Heart right ventricle (tissue), 16 donors: ENCODE measurements at regions not wholly inside any gene's neighbourhood (a gene's known extent, or its start where the extent isn't known, plus 50 kb on each side); places are given as distances from the start of the nearest gene placed in this dataset.

Experiments
- ATAC-seq, 8 donors: fragments of 200-7000 bp; cut with Tn5 transposase; one replicate each; pipeline ENCODE4 v1.9.1; 2020; ENCODE audit warnings: mild to moderate bottlenecking in 8 of 8, moderate library complexity in 8 of 8, moderate number of reproducible peaks in 1 of 8
- DNase-seq, 2 donors: peaks; one replicate each; pipeline ENCODE4 v3.0.0-alpha.2; 2020
- H3K27ac ChIP-seq, 10 donors: fragments of 200-600 bp; sonication (generic) in 2 of 10; one replicate each; pipeline versions ENCODE4 v1.5.0 to v1.8.0; 2020 to 2022; ENCODE audit warnings: mild to moderate bottlenecking in 3 of 10
- H3K27me3 ChIP-seq, 7 donors: fragments of 200-600 bp; one replicate each; pipeline ENCODE4 v1.8.0; 2021 to 2022; ENCODE audit warnings: mild to moderate bottlenecking in 2 of 7
- H3K36me3 ChIP-seq, 9 donors: fragments of 200-600 bp; sonication (generic) in 1 of 9; one replicate each; pipeline versions ENCODE4 v1.5.0 to v1.8.0; 2020 to 2022; ENCODE audit warnings: mild to moderate bottlenecking in 2 of 9
- H3K4me1 ChIP-seq, 9 donors: fragments of 200-600 bp; sonication (generic) in 1 of 9; one replicate each; pipeline versions ENCODE4 v1.5.0 to v1.8.0; 2020 to 2022; ENCODE audit warnings: mild to moderate bottlenecking in 4 of 9
- H3K4me3 ChIP-seq, 10 donors: fragments of 200-600 bp; sonication (generic) in 2 of 10; one replicate each; pipeline versions ENCODE4 v1.5.0 to v1.8.0; 2020 to 2022; ENCODE audit warnings: mild to moderate bottlenecking in 7 of 10, moderate library complexity in 2 of 10
- H3K9me3 ChIP-seq, 11 donors: fragments of 200-600 bp in 10 of 11; sonication (generic) in 2 of 11; one replicate each; pipeline versions ENCODE4 v1.5.0 to v1.8.0; 2013 to 2022; ENCODE audit warnings: mild to moderate bottlenecking in 2 of 11, control low read depth in 1 of 11, moderate library complexity in 1 of 11
- WGBS, 2 donors: extraction: QIAGEN DNeasy Blood & Tissue Kit; methylation state at CpG; one replicate each; pipeline ENCODE4 v1.1.7; 2013; ENCODE audit warnings: inconsistent platforms in 1 of 2; 5-methylcytosine and 5-hydroxymethylcytosine counted together
- intact Hi-C, 10 donors: fragments of 100-400 bp; cut with DNase I; formaldehyde crosslinking; loops; one replicate each; pipeline versions ENCODE4 v1.11.1 to v1.14.2; 2022
- TF ChIP-seq, protein P1 (sequence below), 9 donors: fragments of 200-600 bp; sonication (generic) in 2 of 9; IDR thresholded peaks; one replicate each; pipeline versions ENCODE4 v1.5.0 to v1.8.0; 2021 to 2022; ENCODE audit warnings: antibody characterized with exemption in 9 of 9, mild to moderate bottlenecking in 5 of 9, moderate library complexity in 1 of 9
- donor health status: Arrhythmogenic right ventricular cardiomyopathy.
- donor health status: ischemic (EF 13 %, LVEDD 7.1; RV severe dilation, severe dysfunction).
- donor health status: healthy with polysubstance abuse.
- donor health status: DM: no; HTN: yes; CAD: no.
- donor health status: DM: no; HTN: no; CAD: no.
- donor health status: ischemic (EF 25% LVEDD 6.9; RV normal size, moderate dysfunction).
- donor health status: ischemic (EF 25% LVEDD 5.7; RV mildly dilated, moderate dysfunction).
- donor health status: healthy.
- donor health status: DM: yes; HTN: yes; CAD: no.
- donor health status: Ischemic cardiomyopathy.
- donor health status: ischemic (EF 35%, LVEDD 5.7; RV mildly dilated, moderate dysfunction).
- donor health status: nonischemic (EF 11% LVEDD 7.7; RV severe dilation, severe dysfunction).
- donor health status: DM: yes; HTN: yes; CAD: no.
- donor health status: PGD.
- donor health status: ischemic (EF 29% LVEDD 5.4; RV normal size, mild dysfunction).
- donor health status: nonischemic (EF 23%, LVEDD 6.1; RV moderate dilation, normal function).

- ATAC-seq (no peak), DNase-seq (no peak)
- peaks cover 0 to 2% (median 0%) of the 10 kb centered on the region in 11 donors for H3K9me3 ChIP-seq
- no peaks in the 10 kb centered on the region for H3K36me3 ChIP-seq
- intact Hi-C loops, result loop anchor here in 5 of 10 donors (5.0 to 10.0 kb wide), 5 partner anchors 94 to 624 kb away; partner anchors contain the start of gene PLXNC1 (in 1 of the 5)
- TF ChIP-seq, protein P1, sequence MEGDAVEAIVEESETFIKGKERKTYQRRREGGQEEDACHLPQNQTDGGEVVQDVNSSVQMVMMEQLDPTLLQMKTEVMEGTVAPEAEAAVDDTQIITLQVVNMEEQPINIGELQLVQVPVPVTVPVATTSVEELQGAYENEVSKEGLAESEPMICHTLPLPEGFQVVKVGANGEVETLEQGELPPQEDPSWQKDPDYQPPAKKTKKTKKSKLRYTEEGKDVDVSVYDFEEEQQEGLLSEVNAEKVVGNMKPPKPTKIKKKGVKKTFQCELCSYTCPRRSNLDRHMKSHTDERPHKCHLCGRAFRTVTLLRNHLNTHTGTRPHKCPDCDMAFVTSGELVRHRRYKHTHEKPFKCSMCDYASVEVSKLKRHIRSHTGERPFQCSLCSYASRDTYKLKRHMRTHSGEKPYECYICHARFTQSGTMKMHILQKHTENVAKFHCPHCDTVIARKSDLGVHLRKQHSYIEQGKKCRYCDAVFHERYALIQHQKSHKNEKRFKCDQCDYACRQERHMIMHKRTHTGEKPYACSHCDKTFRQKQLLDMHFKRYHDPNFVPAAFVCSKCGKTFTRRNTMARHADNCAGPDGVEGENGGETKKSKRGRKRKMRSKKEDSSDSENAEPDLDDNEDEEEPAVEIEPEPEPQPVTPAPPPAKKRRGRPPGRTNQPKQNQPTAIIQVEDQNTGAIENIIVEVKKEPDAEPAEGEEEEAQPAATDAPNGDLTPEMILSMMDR (IDR thresholded peaks at IDR 0.05), result no peak
- 40 to 45% methylated on average over 7 of the region's 7 CpGs for WGBS, 2 donors
- H3K27me3 ChIP-seq, result peaks cover 0 to 4% (median 0%) of the 10 kb centered on the region in 7 donors
- H3K4me3 ChIP-seq, result no peak overlapping the region
- peaks cover 0 to 15% (median 0%) of the 10 kb centered on the region in 9 donors for H3K4me1 ChIP-seq
- no peak overlapping the region for H3K27ac ChIP-seq
Observed at GRCh38 chr12:94768398-94769046, 118.2 kb upstream of the TMCC3 start.

DNA sequence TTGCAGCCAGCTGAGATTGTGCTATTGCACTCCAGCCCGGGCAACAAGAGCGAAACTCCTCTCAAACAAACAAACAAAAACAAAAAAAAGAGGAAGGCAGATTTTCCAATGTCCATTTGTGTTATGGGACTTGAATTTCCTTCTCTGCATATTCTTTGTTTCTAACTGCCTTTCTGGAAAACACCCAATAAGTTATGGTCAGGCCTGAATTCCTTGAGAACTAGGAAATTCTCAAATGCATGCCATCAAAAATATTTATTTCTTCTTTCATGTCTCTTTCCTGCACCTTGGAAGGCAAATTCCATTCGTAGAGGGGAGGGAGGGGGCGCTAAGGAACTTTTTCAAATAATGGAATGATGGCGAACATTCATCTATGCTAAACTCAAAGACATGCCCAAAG is 117.6 kb upstream of the TMCC3 start:
- H3K4me3 ChIP-seq, result no peak overlapping the region
- H3K27ac ChIP-seq, result no peak overlapping the region
- intact Hi-C loops, result loop anchor here in 5 of 10 donors (5.0 to 10.0 kb wide), 5 partner anchors 93 to 623 kb away; partner anchors contain the start of gene PLXNC1 (in 1 of the 5)
- peaks cover 0 to 3% (median 0%) of the 10 kb centered on the region in 7 donors for H3K27me3 ChIP-seq
- H3K9me3 ChIP-seq, result no peaks in the 10 kb centered on the region
- ATAC-seq (no peak), DNase-seq (no peak)
- peaks cover 0 to 15% (median 0%) of the 10 kb centered on the region in 9 donors for H3K4me1 ChIP-seq
- no peaks in the 10 kb centered on the region for H3K36me3 ChIP-seq
- TF ChIP-seq, protein P1 (IDR thresholded peaks at IDR 0.05), result no peak
- 79 to 80% methylated on average over 5 of the region's 5 CpGs for WGBS, 2 donors

- Histone ChIP-seq H3K9me3 (no peaks in the 10 kb centered on the region), H3K4me1 (peaks cover 0 to 15% (median 0%) of the 10 kb centered on the region in 9 donors), H3K36me3 (no peaks in the 10 kb centered on the region), H3K4me3 (no peak overlapping the region), H3K27ac (no peak overlapping the region), H3K27me3 (peaks cover 0 to 3% (median 0%) of the 10 kb centered on the region in 7 donors)
- no peak for ATAC-seq
- intact Hi-C loops, result loop anchor here in 5 of 10 donors (5.0 to 10.0 kb wide), 5 partner anchors 92 to 622 kb away; partner anchors contain the start of gene PLXNC1 (in 1 of the 5)
- no peak for DNase-seq
- TF ChIP-seq, protein P1 (IDR thresholded peaks at IDR 0.05), result no peak
- WGBS, 2 donors, result 98 to 100% methylated on average over 1 of the region's 1 CpG
Observed at GRCh38 chr12:94766397-94766796, 116.0 kb upstream of the TMCC3 start.

DNA sequence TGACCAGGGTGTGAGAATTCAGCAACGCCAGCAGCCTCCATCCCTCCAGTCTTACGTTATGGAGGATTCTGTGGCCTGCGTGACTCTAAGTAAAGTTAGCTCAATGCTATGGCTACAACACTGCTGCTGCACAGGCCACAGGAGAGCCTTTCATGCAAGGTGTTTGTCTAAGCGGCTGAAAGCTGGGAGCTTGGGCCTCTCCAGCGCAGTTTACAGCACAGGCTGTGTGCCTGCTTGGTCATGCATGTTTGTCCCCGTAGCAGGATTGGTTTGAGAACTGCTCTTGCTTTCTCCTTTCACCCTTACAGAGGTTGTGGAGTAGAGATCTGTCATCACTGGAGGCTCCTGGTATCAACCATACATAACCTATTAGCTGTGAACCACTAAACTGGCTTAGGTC is 113.1 kb upstream of the TMCC3 start:
- H3K27me3 ChIP-seq, result peaks cover 0 to 3% (median 0%) of the 10 kb centered on the region in 7 donors
- H3K36me3 ChIP-seq, result no peaks in the 10 kb centered on the region
- DNase-seq (no peak), ATAC-seq (no peak)
- intact Hi-C loops, result loop anchor here in 9 of 10 donors (5.0 to 10.0 kb wide), 5 partner anchors 89 to 619 kb away; partner anchors contain the start of gene PLXNC1 (in 1 of the 9)
- H3K4me1 ChIP-seq, result peaks cover 0 to 5% (median 0%) of the 10 kb centered on the region in 9 donors
- WGBS, 2 donors, result 90 to 95% methylated on average over 6 of the region's 6 CpGs
- H3K9me3 ChIP-seq, result no peaks in the 10 kb centered on the region
- TF ChIP-seq, protein P1 (IDR thresholded peaks at IDR 0.05), result no peak
- no peak overlapping the region for H3K4me3 ChIP-seq
- H3K27ac ChIP-seq, result no peak overlapping the region
